ENCODE measurements at regions not wholly inside any gene's neighbourhood (a gene's known extent, or its start where the extent isn't known, plus 50 kb on each side); places are given as distances from the start of the nearest gene placed in this dataset.

GRCh38 chr11:92873551-92873950, 95.9 kb upstream of the MTNR1B start:
- ChIA-PET CTCF (no interaction called here), POLR2A (no interaction called here)
- FAIRE-seq (no peak), DNase-seq (ENCODE audit: low read depth in 1 of 2, low spot score in 1 of 2) (no peak), ATAC-seq (no peak)
- TF ChIP-seq NR3C1 (IDR thresholded peaks at IDR 0.05) (no peak), POLR2AphosphoS2 (conservative IDR thresholded peaks at IDR 0.05; ENCODE audit: low read length) (no peak), ESRRA (IDR thresholded peaks at IDR 0.05; ENCODE audit: borderline replicate concordance, low read length) (no peak), HOXB5 (CRISPR knock-in tag; IDR thresholded peaks at IDR 0.05) (no peak), E2F6 (IDR thresholded peaks at IDR 0.05; ENCODE audit: borderline replicate concordance, low read depth) (no peak), ELK1 (IDR thresholded peaks at IDR 0.05; ENCODE audit: low read depth, low read length) (no peak), BCL3 (IDR thresholded peaks at IDR 0.05) (no peak), EHMT2 (IDR thresholded peaks at IDR 0.05; ENCODE audit: low read depth) (no peak)
- WGBS (ENCODE audit: missing lambda C conversion rate) = 44% methylated on average over 2 of the region's 2 CpGs
- Histone ChIP-seq H3K27ac (no peak overlapping the region), H3K4me2 (no peak overlapping the region), H3K4me3 (no peak overlapping the region), H3K4me1 (no peaks in the 10 kb centered on the region), H3K9me3 (no peaks in the 10 kb centered on the region)

GRCh38 chr11:92875473-92875872, 94.0 kb upstream of the MTNR1B start:
- TF ChIP-seq USF2 (IDR thresholded peaks at IDR 0.05) = no peak
- no peak for TF ChIP-seq MYC (IDR thresholded peaks at IDR 0.05; ENCODE audit: borderline replicate concordance, low read length)
- no peak for TF ChIP-seq HES2 (IDR thresholded peaks at IDR 0.05)
- TF ChIP-seq RCOR1 (IDR thresholded peaks at IDR 0.05; ENCODE audit: low read depth, low read length) = no peak
- no peak for TF ChIP-seq CHD2 (IDR thresholded peaks at IDR 0.05; ENCODE audit: low read length, partially characterized antibody)
- no peak for TF ChIP-seq ATOH8 (CRISPR knock-in tag; IDR thresholded peaks at IDR 0.05; ENCODE audit: low read depth)
- TF ChIP-seq RAD21 (conservative IDR thresholded peaks at IDR 0.05 in 1 of 2, IDR thresholded peaks at IDR 0.05 in 1 of 2) = no peak
- TF ChIP-seq KDM5A (IDR thresholded peaks at IDR 0.05) = no peak
- TF ChIP-seq FOSL2 (IDR thresholded peaks at IDR 0.05) = no peak
- TF ChIP-seq FOSL2 (CRISPR knock-in tag; IDR thresholded peaks at IDR 0.05) = no peak
- TF ChIP-seq ELK1 (IDR thresholded peaks at IDR 0.05; ENCODE audit: low read depth, low read length) = no peak
- no peak for TF ChIP-seq RNF2 (IDR thresholded peaks at IDR 0.05; ENCODE audit: borderline replicate concordance, low read depth)
- no peak for TF ChIP-seq CBX2 (IDR thresholded peaks at IDR 0.05; ENCODE audit: borderline replicate concordance, low read depth)
- TF ChIP-seq MAX (IDR thresholded peaks at IDR 0.05) = no peak
- ATAC-seq (no peak), FAIRE-seq (no peak), DNase-seq (ENCODE audit: low read depth in 1 of 2, low spot score in 1 of 2) (no peak)
- H3K4me2 ChIP-seq = no peak overlapping the region
- POLR2A ChIA-PET = no interaction called here
- no peak overlapping the region for H3K27ac ChIP-seq
- WGBS (ENCODE audit: missing lambda C conversion rate) = 54% methylated on average over 4 of the region's 4 CpGs
- H3K4me1 ChIP-seq = no peaks in the 10 kb centered on the region
- CTCF ChIA-PET = no interaction called here
- H3K4me3 ChIP-seq = no peak overlapping the region
- no peaks in the 10 kb centered on the region for H3K9me3 ChIP-seq
